Fibroblast of skin of abdomen (primary cell): ENCODE measurements at regions not wholly inside any gene's neighbourhood (a gene's known extent, or its start where the extent isn't known, plus 50 kb on each side); places are given as distances from the start of the nearest gene placed in this dataset.
A peak's percentile ranks its signal among the peaks of the same experiment; 100 is the strongest.

Experiments used
- DNase-seq: peaks from one replicate; pipeline ENCODE4 v3.0.0-alpha.2; 2013

DNA sequence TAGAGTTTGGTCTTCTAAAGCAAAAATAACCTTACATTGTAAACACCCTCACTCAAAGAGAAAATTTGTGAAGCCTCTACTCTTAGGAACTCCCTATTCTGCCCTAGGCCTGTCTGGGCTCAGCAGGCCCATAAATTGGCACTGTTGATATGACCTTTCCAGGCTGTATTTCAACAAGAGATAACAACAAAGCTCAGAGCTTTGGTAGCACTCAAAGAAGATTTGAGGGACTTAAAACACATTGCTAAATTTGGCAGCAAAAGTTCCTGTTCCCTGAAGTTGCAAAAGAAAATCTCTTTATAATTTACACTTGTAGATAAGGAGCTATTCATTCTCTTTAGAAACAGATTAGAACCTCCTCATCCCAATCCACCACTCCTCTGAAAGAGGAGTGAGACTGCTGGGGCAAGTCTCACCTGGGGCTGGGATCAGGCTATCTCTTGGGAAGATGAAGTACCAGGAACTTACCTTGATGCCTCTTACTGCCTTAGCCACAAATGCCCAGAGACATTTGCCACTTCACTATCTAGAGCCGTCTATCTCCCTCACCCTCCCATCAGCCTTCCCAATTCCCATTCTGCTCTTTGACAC is 110.4 kb upstream of the AKIP1 start:
- DNase-seq = no peak

DNA sequence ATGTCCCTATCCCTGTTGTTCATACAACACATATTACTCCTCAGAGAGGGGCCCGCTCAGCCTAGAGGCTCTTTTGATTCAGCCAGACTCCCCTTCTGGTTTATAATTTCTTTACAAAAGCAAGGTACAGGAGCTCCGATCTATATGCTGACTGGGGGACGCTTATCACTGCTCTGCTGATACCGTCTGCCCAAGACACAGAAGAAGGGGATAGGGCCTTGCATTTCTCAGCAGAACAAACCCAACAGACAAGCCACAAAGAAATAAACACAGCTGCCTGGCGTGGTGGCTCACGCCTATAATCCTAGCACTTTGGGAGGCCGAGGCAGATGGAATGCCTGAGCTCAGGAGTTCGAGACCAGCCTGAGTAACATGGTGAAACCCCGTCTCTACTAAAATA is 109.9 kb upstream of the AKIP1 start:
- no peak for DNase-seq

DNA sequence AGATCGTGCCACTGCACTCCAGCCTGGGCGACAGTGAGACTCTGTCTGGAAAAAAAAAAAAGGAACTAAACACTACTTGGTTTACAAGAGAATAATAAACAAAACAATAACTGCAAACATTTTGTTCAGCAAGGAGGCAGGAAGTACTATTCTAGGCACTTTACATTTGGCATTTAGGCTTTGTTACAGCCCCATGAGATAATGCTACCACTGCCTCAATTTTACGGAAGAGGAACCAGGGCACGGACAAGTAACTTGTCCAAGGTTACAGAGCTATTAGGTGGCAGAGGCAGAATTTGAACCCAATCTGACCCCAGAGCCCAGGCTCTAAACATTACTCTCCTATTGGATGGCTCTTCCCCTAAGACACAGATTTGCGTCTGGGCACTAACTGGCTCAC is 108.7 kb upstream of the AKIP1 start:
- DNase-seq = no peak

GRCh38 chr11:8803973-8804372 is 107.0 kb upstream of the AKIP1 start:
- DNase-seq = no peak

DNA sequence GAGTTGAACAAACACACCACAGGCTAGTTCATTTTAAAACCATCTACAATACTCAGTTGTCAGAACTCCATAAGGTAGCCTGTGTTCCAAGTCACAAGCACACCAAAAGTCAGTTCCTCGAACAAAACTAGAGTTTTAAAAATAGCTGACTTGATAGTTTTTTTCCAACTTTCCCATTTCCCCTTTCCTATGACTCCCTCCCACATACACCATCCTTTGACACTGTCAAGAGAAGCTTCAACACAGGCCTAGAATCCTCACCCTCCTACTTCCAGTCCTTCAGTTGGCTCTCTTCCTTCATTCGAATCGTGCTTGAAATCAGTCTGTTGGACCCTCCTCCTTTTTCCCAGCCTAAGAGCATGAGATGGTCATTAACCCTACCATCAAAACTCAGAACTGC is 105.7 kb upstream of the AKIP1 start:
- DNase-seq = no peak

GRCh38 chr11:8806974-8807373 is 104.0 kb upstream of the AKIP1 start:
- no peak for DNase-seq

DNA sequence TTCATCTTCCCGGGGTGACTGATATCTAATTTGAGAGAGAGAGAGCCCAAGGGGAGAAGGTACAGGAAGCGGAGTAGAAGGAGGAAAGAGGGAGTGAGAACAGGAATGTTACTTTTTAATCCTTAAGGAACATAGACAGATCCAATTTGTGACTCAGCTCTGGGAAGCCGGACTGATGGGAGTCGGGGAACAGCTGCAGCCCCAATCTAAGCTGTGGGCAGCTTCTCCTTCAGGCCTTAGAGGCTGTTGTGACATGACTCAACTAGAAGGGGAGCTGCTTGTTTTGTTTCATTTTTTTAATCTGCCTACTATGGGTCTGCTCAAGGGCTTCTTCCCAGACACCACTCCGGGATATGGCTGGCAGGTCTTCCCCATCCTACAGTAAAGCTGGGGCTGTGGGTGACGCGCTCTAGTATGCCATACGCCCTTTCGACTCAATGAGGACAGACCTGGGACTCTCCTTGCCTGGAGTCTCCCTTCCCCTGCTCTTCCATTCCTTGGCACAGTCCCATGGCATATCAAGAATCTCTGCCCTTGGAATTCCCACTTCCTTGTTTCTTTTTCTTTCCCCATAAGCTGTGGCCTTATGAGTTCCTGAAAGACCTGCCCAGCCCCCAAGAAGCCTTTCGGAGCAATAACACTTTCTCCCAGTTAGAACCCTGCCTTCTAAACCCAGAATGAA is 103.3 kb upstream of the AKIP1 start:
- peak; percentile 91 for DNase-seq

DNA sequence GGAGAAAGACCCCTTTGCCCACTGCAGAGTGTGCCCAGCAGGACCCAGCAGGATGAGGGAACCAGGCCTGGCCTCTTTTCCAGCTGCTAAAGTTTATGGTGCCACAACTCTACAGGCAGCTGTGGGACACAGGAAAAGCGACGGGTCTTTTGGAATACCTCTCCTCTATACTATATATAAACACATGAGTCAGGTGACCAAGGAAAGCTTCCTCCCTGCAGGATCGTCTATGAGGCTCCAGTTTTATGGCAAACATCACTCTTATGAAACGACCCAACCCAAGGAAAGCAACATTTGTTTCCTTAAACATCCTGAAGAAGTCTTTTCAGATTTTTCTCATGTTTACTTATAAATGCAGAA is 102.8 kb upstream of the AKIP1 start:
- DNase-seq = no peak

- DNase-seq = no peak
These were observed 101.6 kb upstream of the AKIP1 start for GRCh38 chr11:8809241-8809938.

DNA sequence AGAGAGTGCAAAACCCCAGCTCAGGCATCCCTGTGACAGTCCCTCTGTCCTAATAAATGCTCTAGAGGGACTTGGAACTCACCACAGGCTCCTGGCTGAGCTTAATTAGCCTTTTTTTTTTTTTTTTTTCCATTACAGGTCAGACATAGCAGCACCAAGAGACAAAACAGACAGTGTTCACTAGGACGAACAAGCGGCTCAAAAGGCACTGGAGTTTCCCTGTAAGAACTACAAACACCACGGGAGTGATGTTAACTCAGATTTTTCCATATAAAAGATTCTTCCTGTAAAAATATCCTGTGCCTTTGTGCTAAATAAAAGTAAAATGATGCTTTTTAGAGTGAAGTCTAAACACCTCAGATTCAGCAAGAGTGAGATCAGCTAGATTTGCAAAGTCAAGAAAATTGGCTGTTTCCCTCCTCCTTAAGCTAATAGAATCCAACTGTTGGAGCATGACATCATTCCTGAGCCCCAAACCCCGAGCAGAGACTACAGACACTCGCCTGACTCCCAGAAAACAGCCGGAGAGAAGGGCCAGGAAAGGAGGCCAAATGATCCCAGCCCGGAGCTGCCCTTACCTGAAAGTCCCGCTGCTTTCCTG is 101.0 kb upstream of the AKIP1 start:
- peak; percentile 50 for DNase-seq

- DNase-seq = peak; percentile 88
These were observed 100.3 kb upstream of the AKIP1 start for GRCh38 chr11:8810540-8811301.

GRCh38 chr11:8811571-8811970 is 99.4 kb upstream of the AKIP1 start:
- DNase-seq = peak; percentile 72

DNA sequence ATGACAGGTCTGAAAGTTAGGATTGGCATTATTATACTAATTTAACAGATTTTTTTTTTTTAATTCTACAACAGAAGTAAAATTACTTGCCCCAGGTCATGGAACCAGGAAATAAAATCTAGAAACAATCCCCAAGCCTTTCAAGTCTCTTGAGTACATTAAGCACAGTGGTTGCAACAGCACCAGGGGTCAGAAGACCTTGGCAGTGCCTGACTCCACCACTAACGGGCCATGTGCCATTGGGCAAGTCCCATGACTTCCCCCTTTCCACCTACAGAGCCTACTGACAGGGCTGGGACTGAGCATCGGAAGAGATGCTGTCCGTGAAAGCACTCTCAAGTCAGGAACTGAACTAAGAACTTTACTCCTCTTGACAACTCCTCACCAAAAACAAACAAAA is 98.6 kb upstream of the AKIP1 start:
- DNase-seq = no peak

GRCh38 chr11:8813658-8814057 is 97.3 kb upstream of the AKIP1 start:
- DNase-seq = peak; percentile 87

DNA sequence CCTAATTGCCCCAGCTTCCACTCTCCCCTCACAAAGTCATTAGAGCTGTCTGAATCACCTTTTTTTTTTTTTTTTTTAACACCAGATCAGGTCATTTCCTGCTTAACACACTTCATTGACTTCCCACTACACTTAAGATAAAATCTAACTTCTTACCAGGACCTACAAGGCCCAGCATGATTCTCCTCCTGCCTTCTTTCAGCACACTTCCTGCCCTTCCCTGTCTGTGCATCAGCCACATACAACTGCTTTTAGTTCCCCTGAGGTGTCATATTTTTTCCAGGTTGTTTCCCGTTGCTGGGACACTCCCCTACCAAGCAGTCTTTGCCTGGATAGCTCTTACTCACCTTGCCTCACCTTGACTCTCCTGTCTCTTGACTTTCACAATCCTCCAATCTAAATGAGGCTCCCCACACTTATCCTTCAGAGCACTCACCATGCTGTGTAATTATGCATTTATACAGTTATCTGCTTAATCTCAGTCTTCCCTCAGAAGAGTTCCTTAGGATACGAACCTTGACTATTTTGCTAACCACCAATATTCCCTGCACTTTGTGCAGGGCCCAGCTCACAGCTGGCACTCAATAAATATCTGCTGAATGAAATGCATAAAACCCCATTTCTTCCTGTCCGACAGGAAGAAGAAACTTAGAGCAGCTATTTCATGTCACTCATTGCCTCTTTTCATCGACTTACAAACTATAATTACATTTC is 96.6 kb upstream of the AKIP1 start:
- no peak for DNase-seq

GRCh38 chr11:8814923-8815240 is 96.1 kb upstream of the AKIP1 start:
- DNase-seq = no peak

DNA sequence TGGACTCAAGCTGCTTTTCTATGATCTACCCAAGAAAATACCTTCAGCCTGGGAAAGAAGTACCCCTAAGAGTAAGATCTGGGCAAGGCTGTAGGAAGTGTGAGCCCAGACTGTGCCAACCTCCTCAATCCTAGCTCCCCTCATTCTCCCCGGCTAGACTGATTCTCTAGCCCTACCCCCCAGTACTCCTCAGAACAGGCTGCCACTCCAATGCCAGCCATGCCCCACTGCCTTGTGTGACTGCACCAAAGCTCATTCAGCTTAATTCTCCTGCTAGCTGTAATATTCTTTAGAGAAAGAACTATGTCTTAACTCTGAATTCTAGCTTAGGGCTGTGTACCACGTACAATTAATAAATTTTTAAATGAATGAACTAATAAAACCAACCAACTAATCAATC is 92.6 kb upstream of the AKIP1 start:
- no peak for DNase-seq

DNA sequence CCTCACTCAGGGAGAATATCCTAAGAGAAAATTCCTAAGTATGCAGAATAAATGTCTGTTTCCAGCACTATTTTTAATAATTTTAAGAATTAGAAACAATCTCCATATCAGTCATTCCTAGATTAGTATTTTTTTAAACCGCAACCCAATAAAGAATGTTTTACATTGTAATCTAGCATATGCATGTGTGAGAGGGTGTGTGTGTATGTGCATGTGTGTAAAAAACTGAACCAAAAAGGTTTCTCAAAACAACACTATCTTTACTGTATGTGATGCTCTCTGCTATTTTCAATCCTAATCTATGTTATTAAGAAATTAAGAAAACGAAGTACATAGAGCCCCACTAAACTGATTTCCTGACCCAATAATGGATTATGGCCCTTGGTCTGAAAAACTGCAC is 90.6 kb upstream of the AKIP1 start:
- DNase-seq = no peak

- DNase-seq = no peak
These were observed 88.5 kb upstream of the AKIP1 start for GRCh38 chr11:8822469-8822868.

GRCh38 chr11:8823174-8823742 is 87.7 kb upstream of the AKIP1 start:
- DNase-seq = no peak

DNA sequence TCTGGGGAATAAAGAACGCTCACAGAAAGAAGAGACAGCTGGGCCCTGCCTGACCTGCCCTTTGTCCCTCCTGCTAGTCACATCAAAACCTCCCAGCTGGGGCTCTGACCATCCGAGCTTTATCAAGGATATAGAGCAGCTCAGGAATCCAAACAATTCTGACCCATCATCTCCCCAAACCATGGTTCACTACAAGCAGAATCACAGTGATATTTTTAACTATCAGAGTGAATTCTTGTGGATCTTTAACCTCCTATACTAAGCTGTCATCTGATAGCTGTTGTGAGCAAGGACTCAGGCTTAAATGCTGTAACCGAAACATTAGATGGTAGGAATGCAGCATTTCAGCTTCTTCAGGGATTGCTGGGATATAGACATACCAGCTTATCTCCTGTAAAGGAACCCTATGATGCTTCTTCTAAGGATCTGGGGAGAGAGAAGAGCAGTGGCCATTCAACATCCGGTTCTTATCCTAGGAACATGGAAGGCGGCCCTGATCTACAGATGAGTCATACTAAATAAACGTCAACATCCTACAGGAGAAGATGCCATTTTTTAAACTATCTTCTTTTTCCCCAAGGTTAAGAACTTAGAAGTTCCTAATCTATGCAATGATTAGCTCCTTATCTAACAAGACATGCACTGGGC is 84.7 kb upstream of the AKIP1 start:
- peak; percentile 74 for DNase-seq
